Fibroblast of lung (primary cell): ENCODE measurements at regions not wholly inside any gene's neighbourhood (a gene's known extent, or its start where the extent isn't known, plus 50 kb on each side); places are given as distances from the start of the nearest gene placed in this dataset.

Source experiments
- CTCF ChIP-seq, 2 donors: IDR thresholded peaks in 1 of 2; conservative IDR thresholded peaks in 1 of 2; 1 replicate in 1 of 2; 2 replicates in 1 of 2; pipeline ENCODE4 v1.5.1; 2011 to 2012; ENCODE audit warnings: low read length in 2 of 2, control low read depth in 1 of 2, inconsistent platforms in 1 of 2, low read depth in 1 of 2, mild to moderate bottlenecking in 1 of 2
- EZH2 ChIP-seq: IDR thresholded peaks from 2 replicates; pipeline ENCODE4 v1.5.1; 2012; ENCODE audit warnings: low read length, control low read depth, mild to moderate bottlenecking; ENCODE audit errors: missing control alignments

DNA sequence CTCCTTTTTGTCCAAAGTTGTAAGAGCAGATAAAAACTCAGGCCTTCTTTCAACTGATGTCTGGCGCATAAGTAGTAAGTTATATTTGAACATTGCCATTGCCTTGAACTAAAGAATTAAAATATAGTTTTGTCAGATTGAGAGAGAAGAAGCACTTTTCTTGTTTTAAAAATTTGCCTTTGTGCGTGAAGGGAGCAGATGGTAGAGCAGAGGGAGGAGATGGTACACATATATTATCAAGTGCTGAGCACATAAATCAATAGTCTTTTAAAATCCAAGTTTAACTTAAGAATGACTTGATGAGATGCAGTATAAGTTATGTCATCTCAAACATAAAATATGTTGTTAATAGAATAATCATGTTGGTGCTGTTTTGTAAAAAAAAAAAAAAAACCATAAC is 504.6 kb upstream of the KLHL1 start:
- TF ChIP-seq EZH2, result no peak
- TF ChIP-seq CTCF (conservative IDR thresholded peaks at IDR 0.05 in 1 of 2, IDR thresholded peaks at IDR 0.05 in 1 of 2; ENCODE audit: low read depth in 1 of 2, low read length in 2 of 2), result no peak
